ENCODE measurements at regions not wholly inside any gene's neighbourhood (a gene's known extent, or its start where the extent isn't known, plus 50 kb on each side); places are given as distances from the start of the nearest gene placed in this dataset.

DNA sequence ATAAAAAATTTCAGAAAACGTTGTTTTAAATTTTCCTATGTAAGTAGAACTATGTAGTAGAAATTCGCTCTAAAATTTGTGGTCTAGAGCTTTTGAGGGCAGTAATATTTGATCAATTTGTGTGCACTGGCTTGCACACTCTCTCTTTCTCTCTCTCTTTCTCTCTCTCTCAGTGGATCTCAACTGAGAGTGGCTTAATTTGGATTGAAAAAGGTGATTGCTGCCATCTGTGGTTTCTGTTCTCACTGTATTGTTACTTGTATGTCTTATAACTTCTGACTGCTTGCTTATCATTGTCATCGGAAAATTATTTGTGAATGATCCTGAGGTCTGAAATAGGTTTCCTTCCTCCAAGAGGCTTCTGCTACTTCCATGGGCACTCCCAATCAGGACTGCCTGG lies 368.2 kb downstream of the KCTD16 start:
- TF ChIP-seq, protein P1, sequence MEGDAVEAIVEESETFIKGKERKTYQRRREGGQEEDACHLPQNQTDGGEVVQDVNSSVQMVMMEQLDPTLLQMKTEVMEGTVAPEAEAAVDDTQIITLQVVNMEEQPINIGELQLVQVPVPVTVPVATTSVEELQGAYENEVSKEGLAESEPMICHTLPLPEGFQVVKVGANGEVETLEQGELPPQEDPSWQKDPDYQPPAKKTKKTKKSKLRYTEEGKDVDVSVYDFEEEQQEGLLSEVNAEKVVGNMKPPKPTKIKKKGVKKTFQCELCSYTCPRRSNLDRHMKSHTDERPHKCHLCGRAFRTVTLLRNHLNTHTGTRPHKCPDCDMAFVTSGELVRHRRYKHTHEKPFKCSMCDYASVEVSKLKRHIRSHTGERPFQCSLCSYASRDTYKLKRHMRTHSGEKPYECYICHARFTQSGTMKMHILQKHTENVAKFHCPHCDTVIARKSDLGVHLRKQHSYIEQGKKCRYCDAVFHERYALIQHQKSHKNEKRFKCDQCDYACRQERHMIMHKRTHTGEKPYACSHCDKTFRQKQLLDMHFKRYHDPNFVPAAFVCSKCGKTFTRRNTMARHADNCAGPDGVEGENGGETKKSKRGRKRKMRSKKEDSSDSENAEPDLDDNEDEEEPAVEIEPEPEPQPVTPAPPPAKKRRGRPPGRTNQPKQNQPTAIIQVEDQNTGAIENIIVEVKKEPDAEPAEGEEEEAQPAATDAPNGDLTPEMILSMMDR (conservative IDR thresholded peaks at IDR 0.05; ENCODE audit: low read depth, low read length) = no peak
- no peak for TF ChIP-seq EZH2 (IDR thresholded peaks at IDR 0.05; ENCODE audit: borderline replicate concordance, low read depth, low read length, poor library complexity, severe bottlenecking)

Data from A673 (cell line).